Chondrocyte (in vitro differentiated cells): ENCODE measurements at regions not wholly inside any gene's neighbourhood (a gene's known extent, or its start where the extent isn't known, plus 50 kb on each side); places are given as distances from the start of the nearest gene placed in this dataset.

Source experiments
- DNase-seq: peaks from one replicate; pipeline ENCODE4 v3.0.0; 2021; ENCODE audit warnings: mixed read lengths, low spot score
- H3K27ac Mint-ChIP-seq: one replicate; pipeline ENCODE4 v1.8.0; 2021; ENCODE audit warnings: mild to moderate bottlenecking, moderate library complexity, mixed read lengths; ENCODE audit not compliant: unreplicated experiment
- H3K27me3 Mint-ChIP-seq: 2 replicates; pipeline ENCODE4 v1.8.0; 2021; ENCODE audit warnings: low read depth, mixed read lengths
- H3K36me3 Mint-ChIP-seq: 2 replicates; pipeline ENCODE4 v1.8.0; 2021; ENCODE audit warnings: low read depth, mixed read lengths
- H3K4me1 Mint-ChIP-seq: 2 replicates; pipeline ENCODE4 v1.8.0; 2021; ENCODE audit warnings: low read depth, mild to moderate bottlenecking, mixed read lengths
- H3K4me3 Mint-ChIP-seq: one replicate; pipeline ENCODE4 v1.8.0; 2021; ENCODE audit warnings: mild to moderate bottlenecking, moderate library complexity, mixed read lengths; ENCODE audit not compliant: unreplicated experiment
- H3K9me3 Mint-ChIP-seq: 2 replicates; pipeline ENCODE4 v1.8.0; 2021; ENCODE audit warnings: low read depth, mixed read lengths
- TF ChIP-seq, protein P1 (sequence below): fragments of 200-600 bp; sonication (generic); IDR thresholded peaks from 2 replicates; pipeline ENCODE4 v1.5.0; 2021; ENCODE audit warnings: antibody characterized with exemption, mild to moderate bottlenecking, moderate library complexity

DNA sequence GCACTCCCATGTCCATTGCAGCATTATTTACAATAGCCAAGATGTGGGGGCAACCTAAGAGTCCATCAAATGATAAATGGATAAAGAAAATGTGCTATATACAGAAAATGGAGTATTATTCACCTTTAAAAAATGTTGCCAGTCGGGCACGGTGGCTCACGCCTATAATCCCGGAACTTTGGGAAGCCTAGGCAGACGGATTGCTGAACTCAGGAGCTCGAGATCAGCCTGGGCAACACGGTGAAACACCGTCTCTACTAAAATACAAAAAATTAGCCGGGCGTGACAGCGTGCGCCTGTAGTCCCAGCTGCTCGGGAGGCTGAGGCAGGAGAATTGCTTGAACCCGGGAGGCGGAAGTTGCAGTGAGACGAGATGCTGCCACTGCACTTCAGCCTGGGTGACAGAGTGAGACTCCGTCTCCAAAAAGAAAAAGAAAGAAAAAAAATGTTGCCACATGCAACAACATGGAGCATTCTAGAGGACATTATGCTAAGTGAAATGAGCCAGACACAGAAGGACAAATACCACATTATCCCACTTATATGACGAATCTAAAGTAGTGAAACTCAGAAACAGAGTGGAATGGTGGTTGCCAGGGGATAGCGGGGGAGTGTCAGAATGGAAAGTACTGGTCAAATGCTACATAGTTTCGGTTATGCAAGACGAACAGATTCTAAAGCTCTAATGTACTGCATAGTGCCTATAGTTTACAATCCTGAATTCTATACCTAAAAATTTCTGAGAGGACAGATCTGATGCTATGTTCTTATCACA lies 1385.6 kb upstream of the TMEFF2 start:
- no peak for DNase-seq
- Mint-ChIP-seq H3K36me3 (no peaks in the 10 kb centered on the region), H3K4me3 (no peak overlapping the region), H3K27me3 (no peaks in the 10 kb centered on the region), H3K4me1 (no peaks in the 10 kb centered on the region), H3K27ac (no peak overlapping the region), H3K9me3 (no peaks in the 10 kb centered on the region)
- TF ChIP-seq, protein P1, sequence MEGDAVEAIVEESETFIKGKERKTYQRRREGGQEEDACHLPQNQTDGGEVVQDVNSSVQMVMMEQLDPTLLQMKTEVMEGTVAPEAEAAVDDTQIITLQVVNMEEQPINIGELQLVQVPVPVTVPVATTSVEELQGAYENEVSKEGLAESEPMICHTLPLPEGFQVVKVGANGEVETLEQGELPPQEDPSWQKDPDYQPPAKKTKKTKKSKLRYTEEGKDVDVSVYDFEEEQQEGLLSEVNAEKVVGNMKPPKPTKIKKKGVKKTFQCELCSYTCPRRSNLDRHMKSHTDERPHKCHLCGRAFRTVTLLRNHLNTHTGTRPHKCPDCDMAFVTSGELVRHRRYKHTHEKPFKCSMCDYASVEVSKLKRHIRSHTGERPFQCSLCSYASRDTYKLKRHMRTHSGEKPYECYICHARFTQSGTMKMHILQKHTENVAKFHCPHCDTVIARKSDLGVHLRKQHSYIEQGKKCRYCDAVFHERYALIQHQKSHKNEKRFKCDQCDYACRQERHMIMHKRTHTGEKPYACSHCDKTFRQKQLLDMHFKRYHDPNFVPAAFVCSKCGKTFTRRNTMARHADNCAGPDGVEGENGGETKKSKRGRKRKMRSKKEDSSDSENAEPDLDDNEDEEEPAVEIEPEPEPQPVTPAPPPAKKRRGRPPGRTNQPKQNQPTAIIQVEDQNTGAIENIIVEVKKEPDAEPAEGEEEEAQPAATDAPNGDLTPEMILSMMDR, result no peak

DNA sequence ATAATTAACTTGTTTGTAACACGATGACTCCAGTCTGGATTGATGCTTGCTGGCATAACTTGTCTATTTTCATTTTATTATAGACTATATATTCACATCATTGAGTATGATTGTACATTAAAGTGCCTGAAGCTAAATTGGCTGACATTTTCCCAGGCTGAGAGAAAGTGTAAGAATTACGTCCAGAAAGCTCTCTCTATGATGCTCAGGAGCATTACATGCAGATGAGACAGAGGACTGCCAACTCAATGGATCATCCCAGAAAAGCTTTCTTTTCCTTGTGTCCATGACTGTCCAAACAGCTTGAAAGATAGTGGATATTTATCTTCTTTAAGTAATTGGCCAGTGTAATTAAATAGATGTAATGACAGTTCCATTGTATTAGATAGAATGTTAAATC lies 1372.2 kb upstream of the TMEFF2 start:
- H3K9me3 Mint-ChIP-seq, result peaks cover 4% of the 10 kb centered on the region
- no peak overlapping the region for H3K4me3 Mint-ChIP-seq
- no peaks in the 10 kb centered on the region for H3K36me3 Mint-ChIP-seq
- H3K4me1 Mint-ChIP-seq, result no peaks in the 10 kb centered on the region
- no peak for DNase-seq
- TF ChIP-seq, protein P1, result no peak
- H3K27me3 Mint-ChIP-seq, result no peaks in the 10 kb centered on the region
- H3K27ac Mint-ChIP-seq, result no peak overlapping the region

DNA sequence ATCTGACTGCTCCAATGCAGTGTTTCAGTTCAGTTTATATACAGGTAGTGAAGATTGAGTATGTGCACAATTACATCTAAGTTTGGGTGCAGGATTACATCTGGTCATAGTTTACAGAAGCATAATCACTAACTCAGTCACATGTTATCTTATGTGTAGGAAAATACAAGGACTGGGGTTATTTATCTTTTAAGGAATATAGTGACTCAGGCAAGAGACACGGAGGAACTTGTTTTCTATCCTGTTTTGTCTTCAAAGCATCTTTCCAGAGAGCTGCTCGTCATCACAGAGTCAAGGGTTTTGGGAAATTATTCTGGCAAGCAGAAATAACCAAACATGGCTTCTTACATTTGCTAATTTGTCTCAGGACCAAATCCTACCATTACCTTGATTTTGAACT lies 1371.5 kb upstream of the TMEFF2 start:
- Mint-ChIP-seq H3K27ac (no peak overlapping the region), H3K36me3 (no peaks in the 10 kb centered on the region), H3K27me3 (no peaks in the 10 kb centered on the region), H3K9me3 (peaks cover 4% of the 10 kb centered on the region), H3K4me3 (no peak overlapping the region), H3K4me1 (no peaks in the 10 kb centered on the region)
- DNase-seq, result no peak
- TF ChIP-seq, protein P1, result no peak

DNA sequence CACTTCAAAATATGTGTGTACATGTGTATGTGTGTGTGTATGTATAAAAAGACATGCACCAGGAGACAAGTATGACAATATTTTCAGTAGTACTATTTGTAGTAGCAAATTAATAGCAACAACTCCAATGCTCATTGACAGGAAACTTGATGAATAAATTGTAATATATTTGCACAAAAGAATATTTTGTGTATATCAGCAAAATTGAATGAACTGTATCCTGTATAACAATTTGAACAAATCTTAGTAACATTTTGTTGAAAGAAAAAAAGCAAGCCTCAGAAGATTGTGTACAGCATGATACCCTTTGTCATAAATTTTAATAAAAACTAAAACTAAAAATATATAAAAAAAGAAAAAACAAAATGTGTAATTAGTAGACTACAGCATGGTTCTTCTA lies 1367.3 kb upstream of the TMEFF2 start:
- H3K9me3 Mint-ChIP-seq, result no peaks in the 10 kb centered on the region
- H3K27ac Mint-ChIP-seq, result no peak overlapping the region
- DNase-seq, result no peak
- H3K27me3 Mint-ChIP-seq, result no peaks in the 10 kb centered on the region
- TF ChIP-seq, protein P1, result no peak
- H3K4me1 Mint-ChIP-seq, result peaks cover under 1% of the 10 kb centered on the region
- no peaks in the 10 kb centered on the region for H3K36me3 Mint-ChIP-seq
- H3K4me3 Mint-ChIP-seq, result no peak overlapping the region

DNA sequence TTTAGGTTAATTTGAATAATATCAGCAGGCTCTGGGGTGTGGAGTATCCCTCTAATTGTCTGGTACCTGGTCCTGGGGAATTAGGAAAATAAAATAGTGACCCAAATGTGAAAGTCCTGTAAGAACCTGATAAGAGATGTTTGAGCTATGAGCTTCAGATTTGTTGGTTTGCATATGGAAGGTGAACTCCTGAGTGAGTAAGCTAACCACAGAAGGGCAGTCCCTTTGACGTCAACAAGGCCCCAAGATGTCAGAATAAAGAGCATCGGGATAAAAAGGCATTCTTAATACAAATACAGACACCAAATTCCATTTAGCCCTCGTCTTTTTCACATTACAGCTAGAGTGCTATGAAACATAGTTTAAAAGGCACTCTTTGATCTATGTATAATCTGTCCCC lies 1366.3 kb upstream of the TMEFF2 start:
- no peaks in the 10 kb centered on the region for H3K27me3 Mint-ChIP-seq
- TF ChIP-seq, protein P1, result no peak
- DNase-seq, result no peak
- no peaks in the 10 kb centered on the region for H3K36me3 Mint-ChIP-seq
- H3K4me1 Mint-ChIP-seq, result peaks cover 3% of the 10 kb centered on the region
- no peak overlapping the region for H3K27ac Mint-ChIP-seq
- no peaks in the 10 kb centered on the region for H3K9me3 Mint-ChIP-seq
- no peak overlapping the region for H3K4me3 Mint-ChIP-seq
